DOHH2 (cell line): ENCODE measurements at regions not wholly inside any gene's neighbourhood (a gene's known extent, or its start where the extent isn't known, plus 50 kb on each side); places are given as distances from the start of the nearest gene placed in this dataset.

Experiments
- H3F3A ChIP-seq: fragments of 200-600 bp; sonication (generic), shearing (Covaris generic); 2 replicates; pipeline ENCODE4 v1.6.0; 2016; ENCODE audit warnings: antibody characterized with exemption, mild to moderate bottlenecking; ENCODE audit not compliant: control insufficient read depth, insufficient read depth
- H3K27ac ChIP-seq: fragments of 200-600 bp; sonication (generic); 2 replicates; pipeline ENCODE4 v1.5.1; 2014; ENCODE audit warnings: low read depth, mild to moderate bottlenecking, low read length, moderate library complexity
- H3K27me3 ChIP-seq: fragments of 200-600 bp; sonication (generic); 2 replicates; pipeline ENCODE4 v1.6.1; 2014; ENCODE audit warnings: mild to moderate bottlenecking, low read length, mixed read lengths; ENCODE audit not compliant: control insufficient read depth
- H3K36me3 ChIP-seq: fragments of 200-600 bp; sonication (generic); 2 replicates; pipeline ENCODE4 v1.6.1; 2014; ENCODE audit warnings: mild to moderate bottlenecking, low read length, moderate library complexity, mixed read lengths; ENCODE audit not compliant: control insufficient read depth
- H3K4me1 ChIP-seq: fragments of 200-600 bp; sonication (generic); 2 replicates; pipeline ENCODE4 v1.6.1; 2014; ENCODE audit warnings: mild to moderate bottlenecking, low read length, mixed read lengths; ENCODE audit not compliant: control insufficient read depth
- H3K4me2 ChIP-seq: fragments of 200-600 bp; sonication (generic); 2 replicates; pipeline ENCODE4 v1.6.0; 2014; ENCODE audit warnings: mild to moderate bottlenecking, low read length, moderate library complexity
- H3K4me3 ChIP-seq: fragments of 200-600 bp; sonication (generic); 2 replicates; pipeline ENCODE4 v1.5.1; 2014; ENCODE audit warnings: mild to moderate bottlenecking, low read length, mixed read lengths
- H3K79me2 ChIP-seq: fragments of 200-600 bp; sonication (generic); 2 replicates; pipeline ENCODE4 v1.6.1; 2014; ENCODE audit warnings: mild to moderate bottlenecking, low read length, mixed read lengths; ENCODE audit not compliant: control insufficient read depth
- H3K9me2 ChIP-seq: fragments of 200-600 bp; sonication (generic); replicated peaks from 2 replicates; pipeline ENCODE4 v1.6.1; 2014; ENCODE audit warnings: mild to moderate bottlenecking, low read length, mixed read lengths; ENCODE audit not compliant: control insufficient read depth
- H3K9me3 ChIP-seq: fragments of 200-600 bp; sonication (generic); 2 replicates; pipeline ENCODE4 v1.6.1; 2014; ENCODE audit warnings: antibody characterized with exemption, low read length, mixed read lengths; ENCODE audit not compliant: control insufficient read depth, insufficient read depth
- H4K20me1 ChIP-seq: fragments of 200-600 bp; sonication (generic); 2 replicates; pipeline ENCODE4 v1.6.0; 2014; ENCODE audit warnings: low read depth, mild to moderate bottlenecking, antibody characterized with exemption, low read length, moderate library complexity; ENCODE audit not compliant: control insufficient read depth, insufficient read depth
- CTCF ChIP-seq: fragments of 200-600 bp; sonication (generic); IDR thresholded peaks from one replicate; pipeline ENCODE4 v1.5.1; 2014; ENCODE audit warnings: antibody characterized with exemption, mild to moderate bottlenecking, low read depth, low read length; ENCODE audit not compliant: poor library complexity, severe bottlenecking
- EZH2phosphoT487 ChIP-seq: fragments of 200-600 bp; sonication (generic); IDR thresholded peaks from 2 replicates; pipeline ENCODE4 v1.6.1; 2017; ENCODE audit warnings: borderline replicate concordance, mild to moderate bottlenecking, antibody characterized with exemption, low read length, moderate library complexity, mixed read lengths

- Histone ChIP-seq H3K27ac (no peak overlapping the region), H3K4me1 (no peaks in the 10 kb centered on the region), H3K36me3 (no peaks in the 10 kb centered on the region), H3K27me3 (no peaks in the 10 kb centered on the region), H3K4me2 (no peak overlapping the region), H3K9me2 (no peaks in the 10 kb centered on the region), H3K4me3 (no peak overlapping the region), H3F3A (no peaks in the 10 kb centered on the region), H4K20me1 (no peaks in the 10 kb centered on the region), H3K9me3 (no peaks in the 10 kb centered on the region), H3K79me2 (no peaks in the 10 kb centered on the region)
- TF ChIP-seq EZH2phosphoT487, result no peak
- no peak for TF ChIP-seq CTCF
Observed at GRCh38 chr2:224161712-224162111, 122.6 kb upstream of the SERPINE2 start.

DNA sequence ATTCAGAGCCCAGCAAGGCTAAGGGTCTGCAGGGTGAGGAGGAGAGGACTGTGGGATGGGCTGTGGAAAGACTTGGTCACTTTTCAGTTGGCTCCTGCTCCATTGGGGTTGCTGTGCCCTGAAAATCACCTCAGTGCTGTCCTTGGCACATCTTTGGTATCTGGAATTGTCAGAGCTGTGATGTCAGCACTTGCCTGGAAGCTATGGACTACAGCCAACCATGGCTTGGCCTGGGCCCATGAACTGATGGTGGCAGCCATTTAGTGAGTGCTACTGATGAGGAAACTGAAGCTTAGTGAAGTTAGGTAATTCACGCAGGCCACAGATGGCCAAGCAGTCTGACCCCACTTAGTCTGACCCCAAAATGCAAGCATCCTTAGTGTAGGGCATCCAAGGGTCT lies 121.8 kb upstream of the SERPINE2 start:
- Histone ChIP-seq H3K27me3 (no peaks in the 10 kb centered on the region), H3K9me3 (no peaks in the 10 kb centered on the region), H3K9me2 (no peaks in the 10 kb centered on the region), H3K79me2 (no peaks in the 10 kb centered on the region), H3F3A (no peaks in the 10 kb centered on the region), H3K4me3 (no peak overlapping the region), H3K4me1 (no peaks in the 10 kb centered on the region), H3K27ac (no peak overlapping the region), H3K4me2 (no peak overlapping the region), H3K36me3 (no peaks in the 10 kb centered on the region), H4K20me1 (no peaks in the 10 kb centered on the region)
- no peak for TF ChIP-seq EZH2phosphoT487
- TF ChIP-seq CTCF, result no peak

DNA sequence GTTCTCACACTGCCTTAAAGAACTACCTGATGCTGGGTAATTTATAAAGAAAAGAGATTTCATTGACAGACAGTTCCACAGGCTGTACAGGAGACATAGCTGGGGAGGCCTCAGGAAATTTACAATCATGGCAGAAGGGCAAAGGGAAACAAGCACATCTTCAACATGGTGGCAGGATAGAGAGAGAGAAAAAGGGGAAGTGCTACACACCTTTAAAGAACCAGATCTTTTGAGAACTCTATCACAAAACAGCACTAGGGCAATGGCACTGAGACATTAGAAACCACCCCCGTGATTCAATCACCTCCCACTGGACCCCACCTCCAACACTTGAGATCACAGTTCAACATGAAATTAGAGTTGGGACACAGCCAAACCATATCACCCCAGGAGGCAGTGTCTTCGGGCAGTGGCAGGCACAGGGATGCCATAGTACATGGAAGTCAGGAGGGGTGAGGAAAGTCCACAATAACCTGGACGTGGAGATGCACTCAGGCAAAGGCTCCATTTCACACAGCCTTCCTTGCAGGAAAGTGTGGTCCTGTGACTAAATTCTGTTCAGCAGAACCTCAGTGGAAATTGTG lies 120.4 kb upstream of the SERPINE2 start:
- Histone ChIP-seq H3K79me2 (no peaks in the 10 kb centered on the region), H3K9me3 (no peaks in the 10 kb centered on the region), H3K4me3 (no peak overlapping the region), H3K4me1 (no peaks in the 10 kb centered on the region), H3K27me3 (no peaks in the 10 kb centered on the region), H3K27ac (no peak overlapping the region), H3F3A (no peaks in the 10 kb centered on the region), H3K36me3 (no peaks in the 10 kb centered on the region), H3K4me2 (no peak overlapping the region), H3K9me2 (no peaks in the 10 kb centered on the region), H4K20me1 (no peaks in the 10 kb centered on the region)
- no peak for TF ChIP-seq CTCF
